SK-N-SH (cell line): ENCODE measurements at regions not wholly inside any gene's neighbourhood (a gene's known extent, or its start where the extent isn't known, plus 50 kb on each side); places are given as distances from the start of the nearest gene placed in this dataset.

ENCODE experiments used
- CTCF ChIA-PET: fragments of 300-600, 350-600 bp; formaldehyde crosslinking; extraction: SDS; loops from one replicate; lab custom pipeline; 2021; lab: Yijun Ruan, JAX
- POLR2A ChIA-PET: fragments of 350-600 bp; sonication (Branson Sonifier 250); formaldehyde crosslinking; extraction: SDS; loops from one replicate; lab custom pipeline; 2020; ENCODE audit warnings: antibody characterized with exemption, inconsistent platforms; lab: Yijun Ruan, JAX
- DNase-seq: peaks from one replicate; pipeline ENCODE4 v3.0.0; 2012
- H2AFZ ChIP-seq: fragments of 200-600 bp; sonication (generic); 2 replicates; pipeline ENCODE4 v1.8.1; 2016; ENCODE audit warnings: antibody characterized with exemption, mild to moderate bottlenecking, low read depth
- H3F3A ChIP-seq: fragments of 200-600 bp; sonication (generic); replicated peaks from 2 replicates; pipeline ENCODE3; 2016; ENCODE audit warnings: antibody characterized with exemption, mild to moderate bottlenecking; ENCODE audit not compliant: insufficient read depth
- H3K27ac ChIP-seq, 2 experiments: fragments of 200-500 bp in 1 of 2; fragments of 200-600 bp in 1 of 2; sonication (Bioruptor generic) in 1 of 2; sonication (generic), shearing (Covaris generic) in 1 of 2; 2 replicates each; pipeline versions ENCODE4 v1.5.1 to v1.6.1; 2014 to 2016; ENCODE audit warnings: low read depth in 2 of 2, inconsistent platforms in 1 of 2, low read length in 1 of 2, mild to moderate bottlenecking in 1 of 2, mixed read lengths in 1 of 2
- H3K27me3 ChIP-seq: fragments of 200-600 bp; sonication (generic), shearing (Covaris generic); 2 replicates; pipeline ENCODE4 v1.6.1; 2016; ENCODE audit warnings: mixed run types; ENCODE audit not compliant: insufficient read depth
- H3K36me3 ChIP-seq, 2 experiments: fragments of 200-500 bp in 1 of 2; fragments of 200-600 bp in 1 of 2; sonication (Bioruptor generic) in 1 of 2; sonication (generic) in 1 of 2; replicated peaks in 1 of 2; 2 replicates each; pipeline versions ENCODE3 to v1.5.1; 2014 to 2016; ENCODE audit warnings: low read length in 1 of 2, mild to moderate bottlenecking in 1 of 2; ENCODE audit not compliant: insufficient read depth in 2 of 2, control insufficient read depth in 1 of 2
- H3K4me1 ChIP-seq, 2 experiments: fragments of 200-500 bp in 1 of 2; fragments of 200-600 bp in 1 of 2; sonication (Bioruptor generic) in 1 of 2; sonication (generic), shearing (Covaris generic) in 1 of 2; 2 replicates each; pipeline versions ENCODE4 v1.5.1 to v1.6.1; 2014 to 2016; ENCODE audit warnings: low read depth in 1 of 2, low read length in 1 of 2, mixed run types in 1 of 2; ENCODE audit not compliant: insufficient read depth in 2 of 2, control insufficient read depth in 1 of 2
- H3K4me2 ChIP-seq: fragments of 200-600 bp; sonication (generic), shearing (Covaris generic); 2 replicates; pipeline ENCODE4 v1.6.1; 2017; ENCODE audit warnings: mixed run types
- H3K4me3 ChIP-seq, 2 experiments: fragments of 200-500 bp in 1 of 2; fragments of 200-600 bp in 1 of 2; sonication (Bioruptor generic) in 1 of 2; sonication (generic), shearing (Covaris generic) in 1 of 2; 2 replicates each; pipeline versions ENCODE4 v1.5.1 to v1.8.1; 2014 to 2016; ENCODE audit warnings: low read depth in 2 of 2, inconsistent platforms in 1 of 2, low read length in 1 of 2, mild to moderate bottlenecking in 1 of 2, mixed read lengths in 1 of 2, moderate library complexity in 1 of 2
- H3K79me2 ChIP-seq: fragments of 200-600 bp; sonication (generic); 2 replicates; pipeline ENCODE4 v1.8.1; 2017; ENCODE audit warnings: mild to moderate bottlenecking; ENCODE audit not compliant: insufficient read depth
- H3K9ac ChIP-seq: fragments of 200-600 bp; sonication (generic); 2 replicates; pipeline ENCODE4 v1.6.1; 2017; ENCODE audit warnings: mixed run types
- H3K9me2 ChIP-seq: fragments of 200-600 bp; sonication (generic); 2 replicates; pipeline ENCODE4 v1.6.1; 2017; ENCODE audit warnings: mixed run types
- H3K9me3 ChIP-seq: fragments of 200-600 bp; sonication (generic); 2 replicates; pipeline ENCODE4 v1.6.1; 2017; ENCODE audit warnings: mixed run types, mild to moderate bottlenecking, moderate library complexity
- H4K20me1 ChIP-seq: fragments of 200-600 bp; sonication (generic); 2 replicates; pipeline ENCODE4 v1.6.1; 2017; ENCODE audit warnings: mild to moderate bottlenecking, mixed run types; ENCODE audit not compliant: insufficient read depth
- CHD2 ChIP-seq: fragments of 150-350 bp; IDR thresholded peaks from 2 replicates; pipeline ENCODE4 v1.6.1; 2018; ENCODE audit warnings: low read length; ENCODE audit not compliant: partially characterized antibody
- FOXM1 ChIP-seq: IDR thresholded peaks from 2 replicates; pipeline ENCODE4 v1.4.0; 2012; ENCODE audit warnings: low read depth, mild to moderate bottlenecking
- MAX ChIP-seq: IDR thresholded peaks from 2 replicates; pipeline ENCODE4 v1.4.0; 2012; ENCODE audit warnings: low read depth
- MXI1 ChIP-seq: IDR thresholded peaks from 2 replicates; pipeline ENCODE4 v1.6.1; 2012; ENCODE audit warnings: mild to moderate bottlenecking, low read depth, low read length, improper control_type of control experiment
- NFIC ChIP-seq: IDR thresholded peaks from 2 replicates; pipeline ENCODE4 v1.4.0; 2012; ENCODE audit warnings: borderline replicate concordance
- RAD21 ChIP-seq: IDR thresholded peaks from 2 replicates; pipeline ENCODE4 v1.6.1; 2012; ENCODE audit warnings: mild to moderate bottlenecking, low read length
- REST ChIP-seq: IDR thresholded peaks from 2 replicates; pipeline ENCODE4 v1.6.1; 2012; ENCODE audit warnings: mild to moderate bottlenecking, low read depth, low read length, moderate library complexity
- RFX5 ChIP-seq: IDR thresholded peaks from 2 replicates; pipeline ENCODE4 v1.6.1; 2012; ENCODE audit warnings: mild to moderate bottlenecking, improper control_type of control experiment, low read length
- SIN3A ChIP-seq: IDR thresholded peaks from 2 replicates; pipeline ENCODE4 v1.6.1; 2012; ENCODE audit warnings: low read depth, mild to moderate bottlenecking, low read length, moderate library complexity, borderline replicate concordance
- SMC3 ChIP-seq: IDR thresholded peaks from 2 replicates; pipeline ENCODE4 v1.6.1; 2012; ENCODE audit warnings: low read depth, low read length, improper control_type of control experiment
- USF2 ChIP-seq: fragments of 150-350 bp; IDR thresholded peaks from 2 replicates; pipeline ENCODE4 v1.6.1; 2017; ENCODE audit warnings: antibody characterized with exemption, low read length, low read depth, borderline replicate concordance
- WGBS: methylation state at CpG from one replicate; pipeline ENCODE4 v1.1.6; 2017; ENCODE audit warnings: low lambda C conversion rate; 5-methylcytosine and 5-hydroxymethylcytosine counted together

GRCh38 chr10:131531265-131532190 lies 220.0 kb upstream of the TCERG1L start:
- no peaks in the 10 kb centered on the region for H3K9me3 ChIP-seq
- ChIA-PET CTCF (no interaction called here), POLR2A (no interaction called here)
- H3K27ac ChIP-seq: no peak overlapping the region
- no peaks in the 10 kb centered on the region for H3K4me1 ChIP-seq
- no peak overlapping the region for H3K9ac ChIP-seq
- no peak overlapping the region for H2AFZ ChIP-seq
- WGBS: 42% methylated on average over 21 of the region's 25 CpGs
- no peaks in the 10 kb centered on the region for H3K79me2 ChIP-seq
- no peaks in the 10 kb centered on the region for H3K36me3 ChIP-seq
- no peaks in the 10 kb centered on the region for H4K20me1 ChIP-seq
- no peak for DNase-seq
- no peak overlapping the region for H3K4me3 ChIP-seq
- no peaks in the 10 kb centered on the region for H3F3A ChIP-seq
- TF ChIP-seq RFX5: no peak
- no peak for TF ChIP-seq MXI1
- no peak for TF ChIP-seq SIN3A
- TF ChIP-seq USF2: no peak
- no peak for TF ChIP-seq NFIC
- no peak for TF ChIP-seq FOXM1
- no peak for TF ChIP-seq RAD21
- no peaks in the 10 kb centered on the region for H3K9me2 ChIP-seq
- H3K4me2 ChIP-seq: no peak overlapping the region
- H3K27me3 ChIP-seq: no peaks in the 10 kb centered on the region

- DNase-seq: no peak
- no peak overlapping the region for H3K4me2 ChIP-seq
- H3K9me2 ChIP-seq: no peaks in the 10 kb centered on the region
- H3K27ac ChIP-seq: no peak overlapping the region
- no peaks in the 10 kb centered on the region for H3K4me1 ChIP-seq
- H4K20me1 ChIP-seq: no peaks in the 10 kb centered on the region
- ChIA-PET CTCF (no interaction called here), POLR2A (no interaction called here)
- 49% methylated on average over 12 of the region's 13 CpGs for WGBS
- TF ChIP-seq MAX (no peak), CHD2 (no peak), SMC3 (no peak), USF2 (no peak), REST (no peak)
- no peaks in the 10 kb centered on the region for H3K27me3 ChIP-seq
- no peak overlapping the region for H3K4me3 ChIP-seq
- no peaks in the 10 kb centered on the region for H3K79me2 ChIP-seq
- no peak overlapping the region for H2AFZ ChIP-seq
- no peaks in the 10 kb centered on the region for H3K9me3 ChIP-seq
- no peak overlapping the region for H3K9ac ChIP-seq
- no peaks in the 10 kb centered on the region for H3K36me3 ChIP-seq
- no peaks in the 10 kb centered on the region for H3F3A ChIP-seq
Observed at GRCh38 chr10:131532291-131532690, 220.8 kb upstream of the TCERG1L start.
